ENCODE measurements at regions not wholly inside any gene's neighbourhood (a gene's known extent, or its start where the extent isn't known, plus 50 kb on each side); places are given as distances from the start of the nearest gene placed in this dataset.

GRCh38 chr3:187873843-187874242 lies 128.6 kb upstream of the BCL6 start:
- Histone ChIP-seq H3K4me3 (no peak overlapping the region), H3K27ac (no peak overlapping the region), H3K4me1 (no peaks in the 10 kb centered on the region), H3K36me3 (no peaks in the 10 kb centered on the region), H3K27me3 (no peaks in the 10 kb centered on the region), H3K9me3 (no peaks in the 10 kb centered on the region)
- TF ChIP-seq CTCF (IDR thresholded peaks at IDR 0.05): no peak
- no peak for DNase-seq
- intact Hi-C loops (cut with DNase I; ENCODE audit: low total_unique reads): no loop called here

GRCh38 chr3:187875863-187876262 lies 130.6 kb upstream of the BCL6 start:
- Histone ChIP-seq H3K9me3 (no peaks in the 10 kb centered on the region), H3K36me3 (no peaks in the 10 kb centered on the region), H3K27ac (no peak overlapping the region), H3K4me1 (no peaks in the 10 kb centered on the region), H3K4me3 (no peak overlapping the region), H3K27me3 (no peaks in the 10 kb centered on the region)
- no peak for DNase-seq
- intact Hi-C loops (cut with DNase I; ENCODE audit: low total_unique reads): no loop called here
- no peak for TF ChIP-seq CTCF (IDR thresholded peaks at IDR 0.05)

- DNase-seq: no peak
- intact Hi-C loops (cut with DNase I; ENCODE audit: low total_unique reads): no loop called here
- no peak overlapping the region for H3K27ac ChIP-seq
- H3K4me3 ChIP-seq: no peak overlapping the region
- H3K4me1 ChIP-seq: no peaks in the 10 kb centered on the region
- no peak for TF ChIP-seq CTCF (IDR thresholded peaks at IDR 0.05)
- H3K36me3 ChIP-seq: no peaks in the 10 kb centered on the region
- no peaks in the 10 kb centered on the region for H3K9me3 ChIP-seq
- H3K27me3 ChIP-seq: no peaks in the 10 kb centered on the region
These were observed 133.7 kb upstream of the BCL6 start for GRCh38 chr3:187878772-187879518.

- TF ChIP-seq CTCF (IDR thresholded peaks at IDR 0.05): no peak
- H3K4me3 ChIP-seq: no peak overlapping the region
These were observed 135.2 kb upstream of the BCL6 start for GRCh38 chr3:187880441-187880840.

GRCh38 chr3:187880851-187881250 lies 135.6 kb upstream of the BCL6 start:
- H3K36me3 ChIP-seq: no peaks in the 10 kb centered on the region
- H3K4me3 ChIP-seq: no peak overlapping the region
- H3K27me3 ChIP-seq: no peaks in the 10 kb centered on the region
- DNase-seq: no peak
- no peaks in the 10 kb centered on the region for H3K9me3 ChIP-seq
- no peak overlapping the region for H3K27ac ChIP-seq
- no peak for TF ChIP-seq CTCF (IDR thresholded peaks at IDR 0.05)
- intact Hi-C loops (cut with DNase I; ENCODE audit: low total_unique reads): no loop called here
- H3K4me1 ChIP-seq: no peaks in the 10 kb centered on the region

More at GRCh38 chr3:187880441-187880840, 135.2 kb upstream of the BCL6 start:
- H3K36me3 ChIP-seq: no peaks in the 10 kb centered on the region
- intact Hi-C loops (cut with DNase I; ENCODE audit: low total_unique reads): no loop called here
- no peak overlapping the region for H3K27ac ChIP-seq
- no peak for DNase-seq
- H3K27me3 ChIP-seq: no peaks in the 10 kb centered on the region
- no peaks in the 10 kb centered on the region for H3K4me1 ChIP-seq
- H3K9me3 ChIP-seq: no peaks in the 10 kb centered on the region
